PC-9 (cell line): ENCODE measurements at regions not wholly inside any gene's neighbourhood (a gene's known extent, or its start where the extent isn't known, plus 50 kb on each side); places are given as distances from the start of the nearest gene placed in this dataset.

ENCODE experiments used
- CTCF ChIP-seq: fragments of 200-600 bp; sonication (generic); conservative IDR thresholded peaks from 2 replicates; pipeline ENCODE4 v1.6.1; 2017; ENCODE audit warnings: mixed run types, antibody characterized with exemption, mild to moderate bottlenecking, moderate library complexity
- EZH2 ChIP-seq: fragments of 200-600 bp; sonication (generic); IDR thresholded peaks from 2 replicates; pipeline ENCODE4 v1.8.0; 2017; ENCODE audit warnings: antibody characterized with exemption, low read depth

- TF ChIP-seq CTCF = no peak
- no peak for TF ChIP-seq EZH2
Observed at GRCh38 chr7:28356619-28357018, 55.7 kb upstream of the CREB5 start.
